Prostate gland (tissue), 2 donors: ENCODE measurements at regions not wholly inside any gene's neighbourhood (a gene's known extent, or its start where the extent isn't known, plus 50 kb on each side); places are given as distances from the start of the nearest gene placed in this dataset.

ENCODE experiments used
- DNase-seq: peaks from one replicate; pipeline ENCODE4 v3.0.0-alpha.2; 2019; ENCODE audit warnings: low spot score
- H3K27ac ChIP-seq, 2 donors: fragments of 200-600 bp; sonication (generic); 2 replicates each; pipeline ENCODE4 v1.5.1; 2017 to 2019
- H3K27me3 ChIP-seq: fragments of 200-600 bp; sonication (generic); replicated peaks from 2 replicates; pipeline ENCODE4 v1.5.1; 2019; ENCODE audit not compliant: insufficient read depth
- H3K36me3 ChIP-seq, 2 donors: fragments of 200-600 bp; sonication (generic); 1 replicate in 1 of 2; 2 replicates in 1 of 2; pipeline versions ENCODE4 v1.5.1 to v1.8.1; 2017 to 2019
- H3K4me1 ChIP-seq: fragments of 200-600 bp; sonication (generic); replicated peaks from 2 replicates; pipeline ENCODE4 v1.5.1; 2019
- H3K4me3 ChIP-seq, 2 donors: fragments of 200-600 bp; sonication (generic); 2 replicates each; pipeline ENCODE4 v1.5.1; 2017 to 2019
- H3K9me3 ChIP-seq: fragments of 200-600 bp; sonication (generic); 2 replicates; pipeline ENCODE4 v1.5.1; 2017
- CTCF ChIP-seq, 4 experiments: fragments of 200-600 bp in 2 of 4; fragments of 450-650 bp in 2 of 4; sonication (generic) in 2 of 4; IDR thresholded peaks; 1 replicate in 3 of 4; 2 replicates in 1 of 4; pipeline ENCODE4 v1.5.1; 2016 to 2019; ENCODE audit warnings: antibody characterized with exemption in 4 of 4, mild to moderate bottlenecking in 2 of 4, moderate library complexity in 2 of 4
- POLR2A ChIP-seq: fragments of 450-650 bp; IDR thresholded peaks from one replicate; pipeline ENCODE4 v1.6.1; 2016; ENCODE audit warnings: antibody characterized with exemption, mild to moderate bottlenecking
- POLR2AphosphoS5 ChIP-seq: sonication (generic); formaldehyde crosslinking; IDR thresholded peaks from one replicate; pipeline ENCODE4 v1.6.1; 2017; ENCODE audit warnings: antibody characterized with exemption
- WGBS: methylation state at CpG from one replicate; pipeline ENCODE4 v1.1.5; 2018; 5-methylcytosine and 5-hydroxymethylcytosine counted together
- intact Hi-C: fragments of 100-400 bp; cut with DNase I; formaldehyde crosslinking; loops from one replicate; pipeline ENCODE4 v1.14.2; 2022

GRCh38 chr11:44515048-44515447, 50.4 kb upstream of the CD82 start:
- intact Hi-C loops, result no loop called here
- H3K27ac ChIP-seq, result no peak overlapping the region
- DNase-seq, result no peak
- H3K9me3 ChIP-seq, result no peaks in the 10 kb centered on the region
- no peaks in the 10 kb centered on the region for H3K36me3 ChIP-seq
- TF ChIP-seq POLR2AphosphoS5 (no peak), CTCF (IDR thresholded peaks at IDR 0.05) (no peak), POLR2A (no peak)
- H3K27me3 ChIP-seq, result no peaks in the 10 kb centered on the region
- WGBS, result 94% methylated on average over 2 of the region's 2 CpGs
- no peaks in the 10 kb centered on the region for H3K4me1 ChIP-seq
- H3K4me3 ChIP-seq, result no peak overlapping the region
